ENCODE measurements at regions not wholly inside any gene's neighbourhood (a gene's known extent, or its start where the extent isn't known, plus 50 kb on each side); places are given as distances from the start of the nearest gene placed in this dataset.

- no peak for TF ChIP-seq POLR2AphosphoS5 (IDR thresholded peaks at IDR 0.05; ENCODE audit: low read depth)
- TF ChIP-seq NANOG (IDR thresholded peaks at IDR 0.05; ENCODE audit: borderline replicate concordance) = no peak
- TF ChIP-seq ETS1 (IDR thresholded peaks at IDR 0.05) = no peak
- TF ChIP-seq EZH2 (IDR thresholded peaks at IDR 0.05; ENCODE audit: low read depth, unreplicated experiment) = no peak
- no peak for TF ChIP-seq CTCF (conservative IDR thresholded peaks at IDR 0.05; ENCODE audit: low read depth in 2 of 2)
- no peak for TF ChIP-seq CREB1 (CRISPR knock-in tag; IDR thresholded peaks at IDR 0.05; ENCODE audit: low read depth)
- no peak for TF ChIP-seq REST (IDR thresholded peaks at IDR 0.05; ENCODE audit: unreplicated experiment)
Measured at GRCh38 chr7:142418326-142418725, 160.5 kb upstream of the PRSS58 start.

Data from GM23338 (cell line).